ENCODE measurements at regions not wholly inside any gene's neighbourhood (a gene's known extent, or its start where the extent isn't known, plus 50 kb on each side); places are given as distances from the start of the nearest gene placed in this dataset.

- no peak for TF ChIP-seq Cebpa-rat (IDR thresholded peaks at IDR 0.05)
- peaks cover 14% of the 10 kb centered on the region for H3K4me1 ChIP-seq
- no peak overlapping the region for H3K27ac ChIP-seq
- no peak overlapping the region for H3K4me3 ChIP-seq
- H3K9me3 ChIP-seq = no peaks in the 10 kb centered on the region
- H4K20me1 ChIP-seq = no peaks in the 10 kb centered on the region
- H3K36me3 ChIP-seq = no peaks in the 10 kb centered on the region
- H3K9ac ChIP-seq = no peak overlapping the region
- H3K27me3 ChIP-seq = no peaks in the 10 kb centered on the region
- H3K4me2 ChIP-seq = no peak overlapping the region
Measured at GRCh38 chr4:116838609-116839008, 246.8 kb downstream of the TRAM1L1 start.

GRCh38 chr4:116829187-116829586 is 256.2 kb downstream of the TRAM1L1 start:
- H3K9me3 ChIP-seq = no peaks in the 10 kb centered on the region
- H3K4me3 ChIP-seq = no peak overlapping the region
- no peak overlapping the region for H3K27ac ChIP-seq
- H3K4me2 ChIP-seq = no peak overlapping the region
- H3K36me3 ChIP-seq = no peaks in the 10 kb centered on the region
- no peaks in the 10 kb centered on the region for H3K27me3 ChIP-seq
- no peaks in the 10 kb centered on the region for H3K4me1 ChIP-seq
- TF ChIP-seq Cebpa-rat (IDR thresholded peaks at IDR 0.05) = no peak
- H3K9ac ChIP-seq = no peak overlapping the region
- no peaks in the 10 kb centered on the region for H4K20me1 ChIP-seq

GRCh38 chr4:116824172-116824571 is 261.2 kb downstream of the TRAM1L1 start:
- no peaks in the 10 kb centered on the region for H4K20me1 ChIP-seq
- no peak overlapping the region for H3K4me2 ChIP-seq
- no peak overlapping the region for H3K4me3 ChIP-seq
- H3K9ac ChIP-seq = no peak overlapping the region
- no peak overlapping the region for H3K27ac ChIP-seq
- no peak for TF ChIP-seq Cebpa-rat (IDR thresholded peaks at IDR 0.05)
- H3K36me3 ChIP-seq = no peaks in the 10 kb centered on the region
- H3K9me3 ChIP-seq = no peaks in the 10 kb centered on the region
- no peaks in the 10 kb centered on the region for H3K27me3 ChIP-seq
- no peaks in the 10 kb centered on the region for H3K4me1 ChIP-seq

DNA sequence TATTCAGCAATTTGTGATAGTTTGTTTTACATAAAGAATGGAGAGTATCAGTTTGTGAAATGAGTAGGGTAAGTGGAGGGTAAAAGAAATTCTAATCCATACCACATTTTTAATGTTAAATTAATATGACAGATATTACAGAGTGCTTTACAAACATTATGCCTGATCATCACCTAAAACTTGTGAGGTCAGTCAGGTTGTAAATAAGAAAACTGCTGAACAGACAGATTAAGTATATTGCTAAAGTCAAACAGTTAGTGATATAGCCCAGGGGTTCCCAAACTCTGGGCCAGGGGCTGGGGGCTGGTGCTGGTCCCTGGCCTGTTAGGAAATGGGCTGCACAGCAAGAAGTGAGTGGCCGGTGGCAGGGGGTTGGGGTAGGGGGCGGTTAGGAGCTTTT is 273.6 kb downstream of the TRAM1L1 start:
- Histone ChIP-seq H3K4me3 (no peak overlapping the region), H3K9ac (no peak overlapping the region), H3K4me1 (peaks cover 7% of the 10 kb centered on the region; the same call in 1 of the 2 replicates), H3K27me3 (no peaks in the 10 kb centered on the region), H3K9me3 (no peaks in the 10 kb centered on the region), H3K27ac (no peak overlapping the region), H4K20me1 (no peaks in the 10 kb centered on the region), H3K36me3 (no peaks in the 10 kb centered on the region), H3K4me2 (no peak overlapping the region)
- TF ChIP-seq Cebpa-rat (IDR thresholded peaks at IDR 0.05) = no peak

DNA sequence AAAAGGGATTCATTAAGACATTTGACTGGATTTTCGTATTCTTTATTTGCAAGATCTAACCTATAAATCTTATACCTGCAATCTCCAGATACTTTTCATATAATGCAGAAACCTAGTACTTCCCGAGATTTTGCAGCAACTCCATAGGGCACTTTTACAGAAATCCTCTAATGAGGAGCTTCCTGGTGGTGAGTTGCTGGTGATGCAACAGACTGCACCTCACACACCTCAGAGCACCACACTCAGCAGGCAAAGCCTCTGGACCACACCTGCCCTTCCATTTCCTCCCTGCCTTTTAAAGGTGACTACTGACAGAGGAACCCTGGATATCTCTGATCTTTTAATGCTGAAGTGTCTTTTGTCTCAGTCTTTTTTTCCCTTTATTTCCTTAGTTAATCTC is 289.4 kb downstream of the TRAM1L1 start:
- no peak overlapping the region for H3K9ac ChIP-seq
- H3K4me1 ChIP-seq = no peaks in the 10 kb centered on the region
- no peaks in the 10 kb centered on the region for H3K36me3 ChIP-seq

GRCh38 chr4:116788723-116789122 is 296.7 kb downstream of the TRAM1L1 start:
- Histone ChIP-seq H3K27ac (no peak overlapping the region), H3K36me3 (no peaks in the 10 kb centered on the region), H3K4me1 (no peaks in the 10 kb centered on the region), H3K4me3 (no peak overlapping the region), H3K9me3 (no peaks in the 10 kb centered on the region), H4K20me1 (no peaks in the 10 kb centered on the region), H3K4me2 (no peak overlapping the region), H3K9ac (no peak overlapping the region), H3K27me3 (no peaks in the 10 kb centered on the region)
- TF ChIP-seq Cebpa-rat (IDR thresholded peaks at IDR 0.05) = no peak

More for the DNA sequence above, 289.4 kb downstream of the TRAM1L1 start:
- Histone ChIP-seq H4K20me1 (no peaks in the 10 kb centered on the region), H3K9me3 (no peaks in the 10 kb centered on the region), H3K4me2 (no peak overlapping the region), H3K4me3 (no peak overlapping the region), H3K27me3 (no peaks in the 10 kb centered on the region), H3K27ac (no peak overlapping the region)
- TF ChIP-seq Cebpa-rat (IDR thresholded peaks at IDR 0.05) = no peak

- H3K27me3 ChIP-seq = no peaks in the 10 kb centered on the region
- no peak overlapping the region for H3K4me2 ChIP-seq
- no peaks in the 10 kb centered on the region for H3K36me3 ChIP-seq
- TF ChIP-seq Cebpa-rat (IDR thresholded peaks at IDR 0.05) = no peak
- no peaks in the 10 kb centered on the region for H3K4me1 ChIP-seq
- no peak overlapping the region for H3K27ac ChIP-seq
- H4K20me1 ChIP-seq = no peaks in the 10 kb centered on the region
- H3K4me3 ChIP-seq = no peak overlapping the region
- H3K9ac ChIP-seq = no peak overlapping the region
- no peaks in the 10 kb centered on the region for H3K9me3 ChIP-seq
Measured at GRCh38 chr4:116755051-116755450, 330.3 kb downstream of the TRAM1L1 start.

DNA sequence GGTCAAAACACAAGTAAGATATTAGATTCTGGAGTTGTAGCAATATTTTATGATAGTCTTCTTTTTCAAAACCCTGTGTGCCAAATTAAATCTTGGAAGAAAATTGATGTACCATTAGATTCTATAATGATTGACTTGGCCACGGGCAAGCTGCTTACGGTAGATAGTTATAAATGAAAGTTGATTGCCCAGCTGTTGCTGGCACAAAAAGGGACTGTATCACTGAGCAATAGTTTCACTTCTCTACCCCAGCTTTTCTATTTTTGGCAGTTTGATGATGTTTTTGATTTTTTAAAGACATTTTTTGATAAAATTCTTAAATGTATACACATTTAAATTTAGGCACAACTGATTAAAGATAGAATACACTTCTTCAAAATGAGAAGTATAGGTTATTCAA is 333.3 kb downstream of the TRAM1L1 start:
- Histone ChIP-seq H3K27me3 (no peaks in the 10 kb centered on the region), H3K27ac (no peak overlapping the region), H3K9me3 (no peaks in the 10 kb centered on the region), H3K4me3 (no peak overlapping the region), H3K4me1 (no peaks in the 10 kb centered on the region), H3K9ac (no peak overlapping the region), H3K36me3 (no peaks in the 10 kb centered on the region), H4K20me1 (no peaks in the 10 kb centered on the region), H3K4me2 (no peak overlapping the region)
- TF ChIP-seq Cebpa-rat (IDR thresholded peaks at IDR 0.05) = no peak

GRCh38 chr4:116736756-116737155 is 348.6 kb downstream of the TRAM1L1 start:
- H3K27me3 ChIP-seq = no peaks in the 10 kb centered on the region
- no peaks in the 10 kb centered on the region for H4K20me1 ChIP-seq
- no peak overlapping the region for H3K27ac ChIP-seq
- no peaks in the 10 kb centered on the region for H3K9me3 ChIP-seq
- no peaks in the 10 kb centered on the region for H3K36me3 ChIP-seq
- no peak overlapping the region for H3K4me2 ChIP-seq
- TF ChIP-seq Cebpa-rat (IDR thresholded peaks at IDR 0.05) = no peak
- no peak overlapping the region for H3K4me3 ChIP-seq
- no peaks in the 10 kb centered on the region for H3K4me1 ChIP-seq
- H3K9ac ChIP-seq = no peak overlapping the region

DNA sequence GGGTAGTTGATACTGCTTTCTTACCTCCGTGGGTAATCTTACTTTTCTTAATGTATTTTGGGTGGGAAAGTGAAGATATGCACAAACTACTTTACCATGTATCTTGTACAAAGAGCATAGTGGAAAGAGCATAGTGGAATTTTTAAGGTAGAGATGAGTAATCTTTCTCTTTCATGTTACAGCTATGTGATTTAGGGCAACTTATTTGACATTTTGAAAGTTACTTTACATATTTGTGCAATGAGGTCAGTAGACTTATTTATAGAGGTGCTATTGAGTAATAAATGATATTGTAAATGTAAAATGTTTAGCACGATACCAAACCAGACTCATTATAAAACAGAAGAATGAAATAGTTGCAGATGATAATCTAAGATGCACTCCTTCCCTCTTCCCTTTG is 351.2 kb downstream of the TRAM1L1 start:
- Histone ChIP-seq H3K27me3 (no peaks in the 10 kb centered on the region), H3K9me3 (no peaks in the 10 kb centered on the region), H3K27ac (no peak overlapping the region), H3K4me2 (no peak overlapping the region), H3K4me3 (no peak overlapping the region), H4K20me1 (no peaks in the 10 kb centered on the region), H3K4me1 (no peaks in the 10 kb centered on the region), H3K9ac (no peak overlapping the region), H3K36me3 (no peaks in the 10 kb centered on the region)
- no peak for TF ChIP-seq Cebpa-rat (IDR thresholded peaks at IDR 0.05)

DNA sequence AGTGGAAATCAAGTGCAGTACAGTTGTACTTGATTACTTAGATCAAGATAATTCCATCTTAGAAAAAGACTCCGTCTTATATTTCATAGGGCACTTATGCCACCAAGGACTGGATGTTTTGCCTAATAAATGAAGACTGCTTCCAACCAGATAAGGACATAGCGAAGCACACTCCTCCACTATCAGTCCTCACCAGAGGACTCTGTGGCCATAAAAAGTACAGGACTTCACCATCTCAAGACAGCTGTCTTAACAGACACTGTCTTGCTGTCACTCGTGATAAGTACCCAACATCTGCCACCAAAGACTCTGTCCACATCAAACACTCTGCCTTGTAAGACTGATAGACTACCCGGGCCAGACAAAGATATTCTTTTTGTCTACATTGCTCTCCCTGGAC is 352.0 kb downstream of the TRAM1L1 start:
- H3K4me2 ChIP-seq = no peak overlapping the region
- no peaks in the 10 kb centered on the region for H3K36me3 ChIP-seq
- no peak overlapping the region for H3K27ac ChIP-seq
- no peaks in the 10 kb centered on the region for H3K4me1 ChIP-seq
- H4K20me1 ChIP-seq = no peaks in the 10 kb centered on the region
- H3K27me3 ChIP-seq = no peaks in the 10 kb centered on the region
- H3K4me3 ChIP-seq = no peak overlapping the region
- no peak overlapping the region for H3K9ac ChIP-seq
- TF ChIP-seq Cebpa-rat (IDR thresholded peaks at IDR 0.05) = no peak
- H3K9me3 ChIP-seq = no peaks in the 10 kb centered on the region

Data from BLaER1 (cell line).